ENCODE measurements at regions not wholly inside any gene's neighbourhood (a gene's known extent, or its start where the extent isn't known, plus 50 kb on each side); places are given as distances from the start of the nearest gene placed in this dataset.

DNA sequence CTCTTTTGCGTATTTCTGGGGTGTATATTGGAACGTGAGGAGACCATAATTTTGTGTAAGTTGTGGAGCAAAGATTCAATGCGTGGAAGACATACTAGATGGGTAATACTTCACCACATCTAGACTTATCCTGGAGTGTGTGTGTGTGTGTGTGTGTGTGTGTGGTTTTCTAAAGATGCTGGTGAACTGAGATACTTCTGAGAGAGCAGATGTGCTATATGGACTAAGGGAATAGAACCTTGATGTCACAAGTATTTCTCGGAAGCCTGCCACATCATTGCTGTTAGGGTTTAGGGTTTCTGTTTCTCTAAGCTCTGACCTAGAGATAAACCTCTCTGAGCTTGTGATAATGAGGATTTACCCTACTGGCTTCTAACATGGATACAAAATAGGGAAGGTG lies 138.8 kb downstream of the DACT1 start:
- no peak for TF ChIP-seq EP300 (IDR thresholded peaks at IDR 0.05)
- TF ChIP-seq, protein P1, sequence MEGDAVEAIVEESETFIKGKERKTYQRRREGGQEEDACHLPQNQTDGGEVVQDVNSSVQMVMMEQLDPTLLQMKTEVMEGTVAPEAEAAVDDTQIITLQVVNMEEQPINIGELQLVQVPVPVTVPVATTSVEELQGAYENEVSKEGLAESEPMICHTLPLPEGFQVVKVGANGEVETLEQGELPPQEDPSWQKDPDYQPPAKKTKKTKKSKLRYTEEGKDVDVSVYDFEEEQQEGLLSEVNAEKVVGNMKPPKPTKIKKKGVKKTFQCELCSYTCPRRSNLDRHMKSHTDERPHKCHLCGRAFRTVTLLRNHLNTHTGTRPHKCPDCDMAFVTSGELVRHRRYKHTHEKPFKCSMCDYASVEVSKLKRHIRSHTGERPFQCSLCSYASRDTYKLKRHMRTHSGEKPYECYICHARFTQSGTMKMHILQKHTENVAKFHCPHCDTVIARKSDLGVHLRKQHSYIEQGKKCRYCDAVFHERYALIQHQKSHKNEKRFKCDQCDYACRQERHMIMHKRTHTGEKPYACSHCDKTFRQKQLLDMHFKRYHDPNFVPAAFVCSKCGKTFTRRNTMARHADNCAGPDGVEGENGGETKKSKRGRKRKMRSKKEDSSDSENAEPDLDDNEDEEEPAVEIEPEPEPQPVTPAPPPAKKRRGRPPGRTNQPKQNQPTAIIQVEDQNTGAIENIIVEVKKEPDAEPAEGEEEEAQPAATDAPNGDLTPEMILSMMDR (IDR thresholded peaks at IDR 0.05) = no peak
- TF ChIP-seq POLR2A (IDR thresholded peaks at IDR 0.05) = no peak
- no peak for TF ChIP-seq POLR2AphosphoS5 (IDR thresholded peaks at IDR 0.05)
- H3K36me3 ChIP-seq = no peaks in the 10 kb centered on the region
- DNase-seq (ENCODE audit: low spot score in 2 of 2) = no peak
- H3K9me3 ChIP-seq = no peaks in the 10 kb centered on the region
- 98% methylated on average over 4 of the region's 4 CpGs for WGBS
- H3K4me3 ChIP-seq = no peak overlapping the region
- H3K27ac ChIP-seq = no peak overlapping the region
- H3K27me3 ChIP-seq = no peaks in the 10 kb centered on the region
- no peaks in the 10 kb centered on the region for H3K4me1 ChIP-seq

DNA sequence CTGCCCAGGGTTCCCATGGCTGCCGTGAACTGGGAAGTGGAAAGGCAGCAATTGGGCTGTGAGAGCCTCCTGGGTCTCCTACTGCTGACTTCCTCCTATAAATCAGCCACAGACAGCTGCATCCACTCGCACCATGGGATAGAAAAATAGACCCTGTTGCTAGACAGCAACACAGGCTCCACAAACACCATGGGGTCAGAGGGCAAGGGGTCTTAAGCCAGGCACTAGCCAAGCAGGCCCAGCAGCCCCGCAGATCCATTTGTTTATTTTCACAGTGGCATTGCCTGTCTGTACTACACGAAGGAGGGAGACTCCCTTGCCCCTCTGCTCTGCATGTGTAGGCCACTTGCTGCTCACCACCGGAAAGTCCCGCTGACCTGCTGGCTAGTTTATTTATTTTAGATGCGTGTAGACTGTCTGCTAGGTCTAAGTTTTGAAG lies 139.8 kb downstream of the DACT1 start:
- Histone ChIP-seq H3K27ac (no peak overlapping the region), H3K4me3 (no peak overlapping the region), H3K9me3 (no peaks in the 10 kb centered on the region), H3K27me3 (no peaks in the 10 kb centered on the region), H3K4me1 (no peaks in the 10 kb centered on the region), H3K36me3 (no peaks in the 10 kb centered on the region)
- no peak for DNase-seq (ENCODE audit: low spot score in 2 of 2)
- WGBS = 55% methylated on average over 7 of the region's 7 CpGs
- no peak for TF ChIP-seq POLR2A (IDR thresholded peaks at IDR 0.05)
- no peak for TF ChIP-seq POLR2AphosphoS5 (IDR thresholded peaks at IDR 0.05)
- TF ChIP-seq, protein P1 (IDR thresholded peaks at IDR 0.05) = no peak
- TF ChIP-seq EP300 (IDR thresholded peaks at IDR 0.05) = no peak

DNA sequence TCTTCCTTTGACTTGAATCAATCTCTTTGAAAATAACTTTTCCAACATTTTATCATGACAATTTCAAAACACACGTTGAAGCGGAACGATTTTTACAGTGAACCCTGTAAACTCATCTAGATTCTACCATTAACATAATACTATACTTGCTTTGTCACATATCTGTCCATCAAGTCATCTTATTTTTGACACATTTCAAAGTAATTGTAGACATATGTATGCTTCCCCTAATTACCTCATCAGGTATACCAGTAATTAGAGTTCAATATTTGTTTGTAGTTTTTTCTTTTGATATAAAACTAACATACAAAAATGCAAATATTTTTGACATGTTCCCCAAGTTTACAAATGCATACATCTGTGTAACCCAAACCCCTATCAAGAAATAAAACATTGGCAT lies 140.4 kb downstream of the DACT1 start:
- no peaks in the 10 kb centered on the region for H3K9me3 ChIP-seq
- no peak for DNase-seq (ENCODE audit: low spot score in 2 of 2)
- 90% methylated on average over 3 of the region's 3 CpGs for WGBS
- no peaks in the 10 kb centered on the region for H3K27me3 ChIP-seq
- no peaks in the 10 kb centered on the region for H3K4me1 ChIP-seq
- TF ChIP-seq, protein P1 (IDR thresholded peaks at IDR 0.05) = no peak
- TF ChIP-seq POLR2A (IDR thresholded peaks at IDR 0.05) (no peak), EP300 (IDR thresholded peaks at IDR 0.05) (no peak), POLR2AphosphoS5 (IDR thresholded peaks at IDR 0.05) (no peak)
- no peak overlapping the region for H3K27ac ChIP-seq
- no peaks in the 10 kb centered on the region for H3K36me3 ChIP-seq
- H3K4me3 ChIP-seq = no peak overlapping the region

DNA sequence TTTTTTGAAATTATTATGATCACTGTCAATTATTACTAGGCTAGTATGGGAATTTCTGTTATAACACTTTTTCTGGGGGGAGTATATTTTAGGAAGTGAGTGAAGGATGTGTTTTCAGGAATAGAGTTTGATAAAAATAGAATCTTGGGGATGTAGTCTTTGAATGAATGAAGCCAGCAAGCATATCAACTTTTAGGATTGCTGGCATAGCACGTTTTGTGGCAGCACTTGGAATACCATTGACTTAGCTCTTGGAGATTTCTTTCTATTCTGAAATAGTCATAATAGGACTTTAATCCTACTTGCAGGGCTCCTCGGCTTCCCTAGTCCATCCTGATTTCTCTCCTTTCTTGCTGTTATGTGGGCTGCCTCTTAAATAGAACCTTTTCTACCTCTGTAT lies 141.6 kb downstream of the DACT1 start:
- 74% methylated on average over 2 of the region's 2 CpGs for WGBS
- Histone ChIP-seq H3K27me3 (no peaks in the 10 kb centered on the region), H3K9me3 (no peaks in the 10 kb centered on the region), H3K4me1 (no peaks in the 10 kb centered on the region), H3K27ac (no peak overlapping the region), H3K4me3 (no peak overlapping the region), H3K36me3 (no peaks in the 10 kb centered on the region)
- TF ChIP-seq, protein P1 (IDR thresholded peaks at IDR 0.05) = no peak
- TF ChIP-seq POLR2A (IDR thresholded peaks at IDR 0.05) = no peak
- no peak for TF ChIP-seq EP300 (IDR thresholded peaks at IDR 0.05)
- no peak for TF ChIP-seq POLR2AphosphoS5 (IDR thresholded peaks at IDR 0.05)
- DNase-seq (ENCODE audit: low spot score in 2 of 2) = no peak

DNA sequence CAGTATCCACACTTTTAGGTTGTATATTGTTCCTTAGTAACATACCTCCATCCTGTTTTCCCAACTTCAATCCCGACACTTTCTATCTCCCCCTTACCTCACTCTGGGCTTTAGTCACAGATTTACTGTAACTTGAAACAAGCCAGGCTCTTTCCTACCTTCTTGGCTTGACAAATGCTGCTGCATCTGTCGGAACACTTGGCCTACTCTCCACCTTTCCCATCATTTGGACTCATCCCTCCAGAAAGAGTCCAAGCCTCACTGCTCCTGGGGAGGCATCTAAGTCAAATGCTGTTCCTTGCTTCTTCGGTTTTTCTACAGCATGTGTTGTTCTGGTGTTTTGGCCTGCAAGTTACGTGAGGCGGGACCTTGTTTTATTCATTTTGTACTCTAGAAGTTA lies 142.4 kb downstream of the DACT1 start:
- Histone ChIP-seq H3K36me3 (no peaks in the 10 kb centered on the region), H3K27ac (no peak overlapping the region), H3K4me3 (no peak overlapping the region), H3K4me1 (no peaks in the 10 kb centered on the region), H3K9me3 (no peaks in the 10 kb centered on the region), H3K27me3 (no peaks in the 10 kb centered on the region)
- TF ChIP-seq, protein P1 (IDR thresholded peaks at IDR 0.05) = no peak
- no peak for TF ChIP-seq POLR2A (IDR thresholded peaks at IDR 0.05)
- no peak for TF ChIP-seq POLR2AphosphoS5 (IDR thresholded peaks at IDR 0.05)
- TF ChIP-seq EP300 (IDR thresholded peaks at IDR 0.05) = no peak
- WGBS = 89% methylated on average over 5 of the region's 5 CpGs
- no peak for DNase-seq (ENCODE audit: low spot score in 2 of 2)
